CD4-positive, alpha-beta T cell (primary cell): ENCODE measurements at regions not wholly inside any gene's neighbourhood (a gene's known extent, or its start where the extent isn't known, plus 50 kb on each side); places are given as distances from the start of the nearest gene placed in this dataset.

Source experiments
- ATAC-seq: fragments of 200-7000 bp; cut with Tn5 transposase; one replicate; pipeline ENCODE4 v1.10.0; 2022; ENCODE audit warnings: mild to moderate bottlenecking; ENCODE audit not compliant: poor library complexity
- CTCF ChIA-PET: fragments of 350-600 bp; sonication (Branson Sonifier 250); formaldehyde crosslinking; loops from one replicate; lab custom pipeline; 2021; ENCODE audit warnings: antibody characterized with exemption, inconsistent platforms; lab: Charles Lee
- POLR2A ChIA-PET: fragments of 350-600 bp; sonication (Branson Sonifier 250); formaldehyde crosslinking; loops from one replicate; lab custom pipeline; 2021; ENCODE audit warnings: antibody characterized with exemption, inconsistent platforms; lab: Charles Lee
- DNase-seq, 14 experiments: peaks; one replicate each; pipeline ENCODE4 v3.0.0-alpha.2; 2013 to 2020; ENCODE audit warnings: mixed read lengths in 2 of 14
- H3K27ac ChIP-seq, 2 donors: one replicate each; pipeline versions ENCODE4 v1.5.1 to v1.7.0; 2013; ENCODE audit warnings: low read length in 2 of 2, low read depth in 1 of 2, mild to moderate bottlenecking in 1 of 2
- H3K27me3 ChIP-seq, 2 experiments: 1 replicate in 1 of 2; 2 replicates in 1 of 2; pipeline versions ENCODE4 v1.6.1 to v1.7.0; 2013; ENCODE audit warnings: low read length in 2 of 2, control low read depth in 1 of 2, mild to moderate bottlenecking in 1 of 2, moderate library complexity in 1 of 2; ENCODE audit not compliant: insufficient read depth in 2 of 2, control insufficient read depth in 1 of 2
- H3K36me3 ChIP-seq: one replicate; pipeline ENCODE4 v1.6.1; 2013; ENCODE audit warnings: low read length, control low read depth; ENCODE audit not compliant: insufficient read depth
- H3K4me1 ChIP-seq: one replicate; pipeline ENCODE4 v1.6.1; 2013; ENCODE audit warnings: low read length, control low read depth; ENCODE audit not compliant: insufficient read depth
- H3K4me3 ChIP-seq: one replicate; pipeline ENCODE4 v1.5.1; 2013; ENCODE audit warnings: mild to moderate bottlenecking, low read length, moderate library complexity
- H3K9me3 ChIP-seq, 2 experiments: 1 replicate in 1 of 2; 2 replicates in 1 of 2; pipeline versions ENCODE4 v1.6.1 to v1.7.0; 2013; ENCODE audit warnings: low read length in 2 of 2, mild to moderate bottlenecking in 2 of 2, control low read depth in 1 of 2, moderate library complexity in 1 of 2; ENCODE audit not compliant: control insufficient read depth in 1 of 2, insufficient read depth in 1 of 2
- H3K27ac Mint-ChIP-seq: one replicate; pipeline ENCODE4 v1.8.0; 2020; ENCODE audit warnings: mixed read lengths
- H3K27me3 Mint-ChIP-seq: one replicate; pipeline ENCODE4 v1.8.0; 2021; ENCODE audit warnings: mixed read lengths
- H3K36me3 Mint-ChIP-seq: one replicate; pipeline ENCODE4 v1.8.0; 2021; ENCODE audit warnings: low read depth, mixed read lengths
- H3K4me1 Mint-ChIP-seq: one replicate; pipeline ENCODE4 v1.8.0; 2021; ENCODE audit warnings: low read depth, mixed read lengths
- H3K4me3 Mint-ChIP-seq: one replicate; pipeline ENCODE4 v1.8.0; 2020; ENCODE audit warnings: mild to moderate bottlenecking, mixed read lengths
- H3K9me3 Mint-ChIP-seq: one replicate; pipeline ENCODE4 v1.8.0; 2020; ENCODE audit warnings: mixed read lengths
- CTCF ChIP-seq: fragments of 200-600 bp; IDR thresholded peaks from one replicate; pipeline ENCODE4 v1.8.0; 2022; ENCODE audit warnings: antibody characterized with exemption, mild to moderate bottlenecking
- intact Hi-C, 2 experiments: fragments of 100-400 bp; cut with DNase I in 1 of 2; cut with micrococcal nuclease in 1 of 2; formaldehyde crosslinking; loops; one replicate each; pipeline versions ENCODE4 v1.15.1 to v1.9.0; 2023 to 2025; cut with DNase I, micrococcal nuclease

- no peak overlapping the region for H3K4me3 ChIP-seq
- Mint-ChIP-seq H3K27ac (no peak overlapping the region), H3K9me3 (peaks cover 12% of the 10 kb centered on the region), H3K4me1 (no peaks in the 10 kb centered on the region), H3K4me3 (no peak overlapping the region), H3K36me3 (no peaks in the 10 kb centered on the region), H3K27me3 (no peaks in the 10 kb centered on the region)
- ChIA-PET POLR2A (no interaction called here), CTCF (no interaction called here)
- no peak for DNase-seq
- H3K27me3 ChIP-seq = no peaks in the 10 kb centered on the region
- no peak for TF ChIP-seq CTCF
- intact Hi-C loops = no loop called here
- H3K27ac ChIP-seq = no peak overlapping the region
- no peak for ATAC-seq
- no peaks in the 10 kb centered on the region for H3K36me3 ChIP-seq
- H3K4me1 ChIP-seq = no peaks in the 10 kb centered on the region
- H3K9me3 ChIP-seq = peaks cover 0 to 3% of the 10 kb centered on the region in 2 experiments
Observed at GRCh38 chr9:102518324-102518723, 476.8 kb upstream of the CYLC2 start.

- no peak for TF ChIP-seq CTCF
- POLR2A ChIA-PET = no interaction called here
- H3K9me3 Mint-ChIP-seq = peaks cover 13% of the 10 kb centered on the region
Observed at GRCh38 chr9:102514541-102514940, 480.6 kb upstream of the CYLC2 start.

GRCh38 chr9:102507044-102507687, 488.0 kb upstream of the CYLC2 start:
- Mint-ChIP-seq H3K4me3 (no peak overlapping the region), H3K36me3 (no peaks in the 10 kb centered on the region), H3K27ac (no peak overlapping the region), H3K4me1 (no peaks in the 10 kb centered on the region), H3K9me3 (peaks cover 3% of the 10 kb centered on the region), H3K27me3 (no peaks in the 10 kb centered on the region)
- Histone ChIP-seq H3K4me3 (no peak overlapping the region), H3K9me3 (peaks cover 0 to 6% of the 10 kb centered on the region in 2 experiments), H3K4me1 (no peaks in the 10 kb centered on the region), H3K27me3 (no peaks in the 10 kb centered on the region), H3K27ac (no peak overlapping the region), H3K36me3 (no peaks in the 10 kb centered on the region)
- ATAC-seq (no peak), DNase-seq (no peak)
- ChIA-PET CTCF (no interaction called here), POLR2A (no interaction called here)
- no peak for TF ChIP-seq CTCF
- intact Hi-C loops = no loop called here

More at GRCh38 chr9:102514541-102514940, 480.6 kb upstream of the CYLC2 start:
- DNase-seq (no peak), ATAC-seq (no peak)
- H3K36me3 Mint-ChIP-seq = no peaks in the 10 kb centered on the region
- CTCF ChIA-PET = no interaction called here
- H3K4me1 Mint-ChIP-seq = no peaks in the 10 kb centered on the region
- H3K4me3 Mint-ChIP-seq = no peak overlapping the region
- no peaks in the 10 kb centered on the region for H3K27me3 ChIP-seq
- H3K4me3 ChIP-seq = no peak overlapping the region
- no peaks in the 10 kb centered on the region for H3K36me3 ChIP-seq
- no peak overlapping the region for H3K27ac ChIP-seq
- H3K4me1 ChIP-seq = no peaks in the 10 kb centered on the region
- peaks cover 0 to 3% of the 10 kb centered on the region in 2 experiments for H3K9me3 ChIP-seq
- no peak overlapping the region for H3K27ac Mint-ChIP-seq
- intact Hi-C loops = no loop called here
- H3K27me3 Mint-ChIP-seq = no peaks in the 10 kb centered on the region
